HepG2 (cell line): ENCODE measurements at regions not wholly inside any gene's neighbourhood (a gene's known extent, or its start where the extent isn't known, plus 50 kb on each side); places are given as distances from the start of the nearest gene placed in this dataset.

Experiments
- STAT5B ChIP-seq: sonication (generic); formaldehyde crosslinking; IDR thresholded peaks from 2 replicates; pipeline ENCODE4 v1.4.0; 2020; ENCODE audit warnings: missing genetic modification reagents
- ZNF879 ChIP-seq: sonication (generic); formaldehyde crosslinking; IDR thresholded peaks from 2 replicates; pipeline ENCODE4 v1.8.1; 2023; ENCODE audit warnings: missing genetic modification reagents
- TF ChIP-seq, protein P1 (sequence below), 2 experiments: sonication (generic) in 1 of 2; formaldehyde crosslinking in 1 of 2; IDR thresholded peaks; 2 replicates each; pipeline versions ENCODE4 v1.6.1 to v1.9.0; 2014 to 2022; ENCODE audit warnings: antibody characterized with exemption in 1 of 2, borderline replicate concordance in 1 of 2, inconsistent platforms in 1 of 2, low read depth in 1 of 2, missing genetic modification reagents in 1 of 2
- TF ChIP-seq, protein P2 (sequence below): sonication (generic); formaldehyde crosslinking; IDR thresholded peaks from 2 replicates; pipeline ENCODE4 v1.4.0; 2020; ENCODE audit warnings: low read depth, missing genetic modification reagents
- TF ChIP-seq, protein P3 (sequence below): sonication (generic); formaldehyde crosslinking; IDR thresholded peaks from 2 replicates; pipeline ENCODE4 v1.8.0; 2022; ENCODE audit warnings: mild to moderate bottlenecking, missing genetic modification reagents; ENCODE audit not compliant: insufficient replicate concordance
- TF ChIP-seq, protein P4 (sequence below): sonication (generic); formaldehyde crosslinking; IDR thresholded peaks from 2 replicates; pipeline ENCODE4 v1.4.0; 2020; ENCODE audit warnings: missing genetic modification reagents
- TF ChIP-seq, protein P5 (sequence below): sonication (generic); formaldehyde crosslinking; IDR thresholded peaks from 2 replicates; pipeline ENCODE4 v1.4.0; 2020; ENCODE audit warnings: missing genetic modification reagents
- TF ChIP-seq, protein P6 (sequence below): sonication (generic); formaldehyde crosslinking; IDR thresholded peaks from 2 replicates; pipeline ENCODE4 v1.8.1; 2023; ENCODE audit warnings: missing genetic modification reagents, mild to moderate bottlenecking, borderline replicate concordance

DNA sequence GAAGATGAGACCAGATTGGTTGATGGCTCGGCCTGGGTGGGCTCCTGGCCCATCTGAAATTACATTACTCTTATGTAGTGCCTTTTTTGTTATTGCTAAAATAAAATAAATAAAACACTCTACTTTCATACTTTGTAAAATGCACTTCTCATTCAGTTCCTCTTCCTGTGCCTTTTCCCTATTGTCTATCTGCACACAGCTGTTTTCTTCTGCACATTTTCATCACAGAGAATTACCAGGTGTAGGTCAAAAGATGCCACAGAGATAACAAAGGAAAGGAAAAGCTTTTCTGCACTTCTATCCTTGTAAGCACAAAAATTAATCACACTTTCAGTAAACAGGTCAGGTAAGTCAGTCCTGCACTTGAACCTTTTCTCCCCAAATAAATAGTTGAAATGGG is 265.1 kb downstream of the BTG1 start (continued):
- TF ChIP-seq STAT5B (CRISPR knock-in tag) (no peak), ZNF879 (CRISPR knock-in tag) (no peak)
- TF ChIP-seq, protein P1, sequence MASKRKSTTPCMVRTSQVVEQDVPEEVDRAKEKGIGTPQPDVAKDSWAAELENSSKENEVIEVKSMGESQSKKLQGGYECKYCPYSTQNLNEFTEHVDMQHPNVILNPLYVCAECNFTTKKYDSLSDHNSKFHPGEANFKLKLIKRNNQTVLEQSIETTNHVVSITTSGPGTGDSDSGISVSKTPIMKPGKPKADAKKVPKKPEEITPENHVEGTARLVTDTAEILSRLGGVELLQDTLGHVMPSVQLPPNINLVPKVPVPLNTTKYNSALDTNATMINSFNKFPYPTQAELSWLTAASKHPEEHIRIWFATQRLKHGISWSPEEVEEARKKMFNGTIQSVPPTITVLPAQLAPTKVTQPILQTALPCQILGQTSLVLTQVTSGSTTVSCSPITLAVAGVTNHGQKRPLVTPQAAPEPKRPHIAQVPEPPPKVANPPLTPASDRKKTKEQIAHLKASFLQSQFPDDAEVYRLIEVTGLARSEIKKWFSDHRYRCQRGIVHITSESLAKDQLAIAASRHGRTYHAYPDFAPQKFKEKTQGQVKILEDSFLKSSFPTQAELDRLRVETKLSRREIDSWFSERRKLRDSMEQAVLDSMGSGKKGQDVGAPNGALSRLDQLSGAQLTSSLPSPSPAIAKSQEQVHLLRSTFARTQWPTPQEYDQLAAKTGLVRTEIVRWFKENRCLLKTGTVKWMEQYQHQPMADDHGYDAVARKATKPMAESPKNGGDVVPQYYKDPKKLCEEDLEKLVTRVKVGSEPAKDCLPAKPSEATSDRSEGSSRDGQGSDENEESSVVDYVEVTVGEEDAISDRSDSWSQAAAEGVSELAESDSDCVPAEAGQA (IDR thresholded peaks at IDR 0.05; ENCODE audit: low read depth) = no peak
- TF ChIP-seq, protein P1 (CRISPR knock-in tag; IDR thresholded peaks at IDR 0.05; ENCODE audit: borderline replicate concordance) = no peak
- TF ChIP-seq, protein P2, sequence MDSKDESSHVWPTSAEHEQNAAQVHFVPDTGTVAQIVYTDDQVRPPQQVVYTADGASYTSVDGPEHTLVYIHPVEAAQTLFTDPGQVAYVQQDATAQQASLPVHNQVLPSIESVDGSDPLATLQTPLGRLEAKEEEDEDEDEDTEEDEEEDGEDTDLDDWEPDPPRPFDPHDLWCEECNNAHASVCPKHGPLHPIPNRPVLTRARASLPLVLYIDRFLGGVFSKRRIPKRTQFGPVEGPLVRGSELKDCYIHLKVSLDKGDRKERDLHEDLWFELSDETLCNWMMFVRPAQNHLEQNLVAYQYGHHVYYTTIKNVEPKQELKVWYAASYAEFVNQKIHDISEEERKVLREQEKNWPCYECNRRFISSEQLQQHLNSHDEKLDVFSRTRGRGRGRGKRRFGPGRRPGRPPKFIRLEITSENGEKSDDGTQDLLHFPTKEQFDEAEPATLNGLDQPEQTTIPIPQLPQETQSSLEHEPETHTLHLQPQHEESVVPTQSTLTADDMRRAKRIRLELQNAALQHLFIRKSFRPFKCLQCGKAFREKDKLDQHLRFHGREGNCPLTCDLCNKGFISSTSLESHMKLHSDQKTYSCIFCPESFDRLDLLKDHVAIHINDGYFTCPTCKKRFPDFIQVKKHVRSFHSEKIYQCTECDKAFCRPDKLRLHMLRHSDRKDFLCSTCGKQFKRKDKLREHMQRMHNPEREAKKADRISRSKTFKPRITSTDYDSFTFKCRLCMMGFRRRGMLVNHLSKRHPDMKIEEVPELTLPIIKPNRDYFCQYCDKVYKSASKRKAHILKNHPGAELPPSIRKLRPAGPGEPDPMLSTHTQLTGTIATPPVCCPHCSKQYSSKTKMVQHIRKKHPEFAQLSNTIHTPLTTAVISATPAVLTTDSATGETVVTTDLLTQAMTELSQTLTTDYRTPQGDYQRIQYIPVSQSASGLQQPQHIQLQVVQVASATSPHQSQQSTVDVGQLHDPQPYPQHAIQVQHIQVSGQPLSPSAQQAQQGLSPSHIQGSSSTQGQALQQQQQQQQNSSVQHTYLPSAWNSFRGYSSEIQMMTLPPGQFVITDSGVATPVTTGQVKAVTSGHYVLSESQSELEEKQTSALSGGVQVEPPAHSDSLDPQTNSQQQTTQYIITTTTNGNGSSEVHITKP (CRISPR knock-in tag) = no peak
- TF ChIP-seq, protein P3, sequence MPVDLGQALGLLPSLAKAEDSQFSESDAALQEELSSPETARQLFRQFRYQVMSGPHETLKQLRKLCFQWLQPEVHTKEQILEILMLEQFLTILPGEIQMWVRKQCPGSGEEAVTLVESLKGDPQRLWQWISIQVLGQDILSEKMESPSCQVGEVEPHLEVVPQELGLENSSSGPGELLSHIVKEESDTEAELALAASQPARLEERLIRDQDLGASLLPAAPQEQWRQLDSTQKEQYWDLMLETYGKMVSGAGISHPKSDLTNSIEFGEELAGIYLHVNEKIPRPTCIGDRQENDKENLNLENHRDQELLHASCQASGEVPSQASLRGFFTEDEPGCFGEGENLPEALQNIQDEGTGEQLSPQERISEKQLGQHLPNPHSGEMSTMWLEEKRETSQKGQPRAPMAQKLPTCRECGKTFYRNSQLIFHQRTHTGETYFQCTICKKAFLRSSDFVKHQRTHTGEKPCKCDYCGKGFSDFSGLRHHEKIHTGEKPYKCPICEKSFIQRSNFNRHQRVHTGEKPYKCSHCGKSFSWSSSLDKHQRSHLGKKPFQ (CRISPR knock-in tag) = no peak
- TF ChIP-seq, protein P4, sequence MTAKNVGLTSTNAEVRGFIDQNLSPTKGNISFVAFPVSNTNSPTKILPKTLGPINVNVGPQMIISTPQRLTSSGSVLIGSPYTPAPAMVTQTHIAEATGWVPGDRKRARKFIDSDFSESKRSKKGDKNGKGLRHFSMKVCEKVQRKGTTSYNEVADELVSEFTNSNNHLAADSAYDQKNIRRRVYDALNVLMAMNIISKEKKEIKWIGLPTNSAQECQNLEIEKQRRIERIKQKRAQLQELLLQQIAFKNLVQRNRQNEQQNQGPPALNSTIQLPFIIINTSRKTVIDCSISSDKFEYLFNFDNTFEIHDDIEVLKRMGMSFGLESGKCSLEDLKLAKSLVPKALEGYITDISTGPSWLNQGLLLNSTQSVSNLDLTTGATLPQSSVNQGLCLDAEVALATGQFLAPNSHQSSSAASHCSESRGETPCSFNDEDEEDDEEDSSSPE = no peak
- TF ChIP-seq, protein P5, sequence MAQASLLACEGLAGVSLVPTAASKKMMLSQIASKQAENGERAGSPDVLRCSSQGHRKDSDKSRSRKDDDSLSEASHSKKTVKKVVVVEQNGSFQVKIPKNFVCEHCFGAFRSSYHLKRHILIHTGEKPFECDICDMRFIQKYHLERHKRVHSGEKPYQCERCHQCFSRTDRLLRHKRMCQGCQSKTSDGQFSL (CRISPR knock-in tag) = no peak
- TF ChIP-seq, protein P6, sequence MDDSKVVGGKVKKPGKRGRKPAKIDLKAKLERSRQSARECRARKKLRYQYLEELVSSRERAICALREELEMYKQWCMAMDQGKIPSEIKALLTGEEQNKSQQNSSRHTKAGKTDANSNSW (CRISPR knock-in tag) = no peak
